ENCODE measurements at regions not wholly inside any gene's neighbourhood (a gene's known extent, or its start where the extent isn't known, plus 50 kb on each side); places are given as distances from the start of the nearest gene placed in this dataset.
"Not testable (repeated sequence)": the region's sequence is repeated elsewhere in the genome, so short reads cannot be mapped to it uniquely, and the experiment has no call there.

GRCh38 chr9:106060885-106061284 lies 366.5 kb downstream of the TMEM38B start:
- DNase-seq = no peak

GRCh38 chr9:106062250-106062649 lies 367.9 kb downstream of the TMEM38B start:
- no peak for DNase-seq

GRCh38 chr9:106065136-106065535 lies 370.8 kb downstream of the TMEM38B start:
- no peak for DNase-seq

GRCh38 chr9:106065579-106066214 lies 371.4 kb downstream of the TMEM38B start:
- no peak for DNase-seq

DNA sequence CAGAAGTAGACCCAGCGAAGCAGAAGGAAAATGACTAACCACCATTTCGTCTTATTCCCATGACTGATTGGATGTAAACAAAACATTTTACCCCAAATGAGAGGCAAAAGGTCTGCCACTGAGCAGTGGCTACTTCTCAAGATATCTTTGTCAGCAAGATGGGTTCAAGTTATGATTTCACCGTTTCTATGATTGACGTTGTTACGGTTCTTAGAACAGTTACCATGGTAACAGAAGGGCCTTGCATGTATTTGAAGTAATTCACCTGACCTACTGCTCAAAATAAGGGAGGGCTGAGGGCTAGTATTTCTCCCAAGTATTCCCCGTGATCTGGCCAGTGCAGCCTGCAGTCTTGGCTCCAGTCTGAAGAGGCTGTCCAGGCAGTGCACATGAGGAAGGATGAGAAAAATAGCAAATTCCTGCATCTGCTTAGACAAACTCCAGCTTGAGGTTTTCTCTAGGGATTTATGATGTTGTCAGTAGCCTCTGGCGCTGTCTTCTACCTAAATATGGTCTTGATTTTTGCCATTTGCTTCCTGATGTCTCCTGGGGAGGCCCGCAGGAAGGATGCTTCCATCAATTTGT lies 372.7 kb downstream of the TMEM38B start:
- DNase-seq = no peak

- no peak for DNase-seq
These were observed 374.9 kb downstream of the TMEM38B start for GRCh38 chr9:106069241-106069640.

GRCh38 chr9:106072421-106072820 lies 378.1 kb downstream of the TMEM38B start:
- no peak for DNase-seq

DNA sequence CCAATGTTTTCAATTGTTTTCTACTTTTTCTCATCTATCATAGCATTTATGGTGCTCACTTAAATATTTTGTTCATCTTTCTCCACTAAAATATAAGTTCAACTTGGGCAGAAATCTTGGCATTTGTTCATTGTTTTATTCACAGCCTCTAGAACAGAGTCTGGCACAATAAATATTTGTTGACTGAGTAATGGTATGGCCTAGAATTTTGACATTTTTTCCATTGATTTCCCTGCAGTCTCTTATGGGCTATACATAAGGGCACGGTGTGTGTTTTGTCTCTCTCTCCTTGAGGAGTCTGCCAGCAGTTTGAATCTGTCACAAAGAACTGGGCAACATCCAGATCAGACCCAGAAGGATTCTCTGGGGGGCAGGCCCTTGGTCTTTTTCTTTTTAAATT lies 379.7 kb downstream of the TMEM38B start:
- no peak for DNase-seq

GRCh38 chr9:106075236-106075959 lies 381.1 kb downstream of the TMEM38B start:
- DNase-seq = no peak

DNA sequence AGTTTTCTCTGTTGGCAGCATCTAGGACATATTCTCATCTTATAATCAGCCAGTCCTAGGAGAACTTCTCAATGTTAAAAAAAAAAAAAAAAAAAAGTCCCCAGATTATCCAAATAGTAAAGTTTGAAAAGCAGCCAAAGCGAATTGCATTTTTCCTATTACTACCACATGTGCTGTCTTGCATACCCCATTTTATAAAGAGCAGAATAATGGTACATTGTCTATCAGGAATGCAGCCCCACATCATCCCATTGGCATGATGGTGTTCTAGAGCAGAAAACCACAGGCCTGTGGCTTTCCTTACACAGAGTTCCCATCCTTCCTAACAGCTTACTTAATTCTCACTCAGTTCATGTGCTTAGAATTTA lies 381.6 kb downstream of the TMEM38B start:
- DNase-seq = no peak

DNA sequence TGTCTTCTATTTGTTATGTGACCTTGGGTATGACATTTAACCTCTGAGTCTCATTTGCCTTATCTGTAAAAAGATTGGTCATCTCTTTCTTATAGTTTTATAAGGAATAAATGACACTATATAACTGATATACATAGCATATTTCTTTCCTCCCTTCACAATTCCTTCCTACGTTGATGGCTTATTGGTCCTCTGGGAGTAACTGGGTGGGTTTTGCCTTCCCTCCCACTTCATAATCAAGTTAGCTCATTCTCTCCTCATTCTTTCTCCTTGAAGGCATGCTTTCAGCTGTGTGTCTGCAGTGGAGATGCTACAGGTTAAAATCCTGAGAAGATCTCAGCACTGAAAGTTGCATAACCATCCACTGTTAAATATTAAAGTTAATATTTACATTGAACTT lies 382.4 kb downstream of the TMEM38B start:
- no peak for DNase-seq

DNA sequence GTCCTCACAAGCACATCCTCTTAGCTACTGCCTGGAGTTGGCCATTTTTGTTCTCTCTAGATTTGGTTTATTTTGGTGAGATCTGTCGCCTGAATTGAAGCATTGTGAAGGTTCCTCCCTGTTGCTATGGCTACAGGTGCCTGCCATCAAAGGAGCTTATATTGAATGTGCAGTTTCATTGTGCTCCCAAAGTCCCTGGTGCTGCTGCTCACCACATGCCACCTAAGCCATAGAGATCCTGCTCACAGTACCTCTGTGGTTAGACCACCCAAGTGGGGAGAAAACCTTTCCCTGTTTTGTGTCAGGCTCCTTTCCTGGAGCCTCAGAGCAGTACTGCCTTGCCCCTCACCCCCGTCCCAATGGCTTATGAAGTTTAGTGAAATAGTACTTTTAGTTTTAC lies 383.4 kb downstream of the TMEM38B start:
- no peak for DNase-seq

GRCh38 chr9:106082621-106083020 lies 388.3 kb downstream of the TMEM38B start:
- DNase-seq = no peak

DNA sequence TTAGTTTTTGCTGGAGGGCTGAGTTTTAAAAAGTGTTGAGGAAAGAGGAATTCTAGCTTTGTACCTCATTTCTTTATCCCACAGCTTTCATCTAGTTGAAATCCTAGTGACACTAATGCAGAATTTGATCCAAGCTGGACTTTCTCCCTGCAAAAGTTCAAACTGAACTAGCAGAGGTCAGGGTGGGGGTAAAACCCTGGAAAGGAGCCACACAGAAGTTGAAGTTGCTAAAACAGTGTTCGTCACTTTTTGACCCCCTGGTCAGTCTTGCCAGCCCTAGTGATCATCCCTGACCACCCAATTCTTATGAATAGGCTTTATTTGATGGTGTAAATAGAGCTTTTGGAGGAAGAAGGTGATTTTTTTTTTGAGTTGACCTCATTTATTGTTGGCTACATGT lies 390.4 kb downstream of the TMEM38B start:
- DNase-seq = no peak

- DNase-seq = no peak
These were observed 391.1 kb downstream of the TMEM38B start for GRCh38 chr9:106085479-106085878.

GRCh38 chr9:106092083-106092482 lies 397.7 kb downstream of the TMEM38B start:
- no peak for DNase-seq

DNA sequence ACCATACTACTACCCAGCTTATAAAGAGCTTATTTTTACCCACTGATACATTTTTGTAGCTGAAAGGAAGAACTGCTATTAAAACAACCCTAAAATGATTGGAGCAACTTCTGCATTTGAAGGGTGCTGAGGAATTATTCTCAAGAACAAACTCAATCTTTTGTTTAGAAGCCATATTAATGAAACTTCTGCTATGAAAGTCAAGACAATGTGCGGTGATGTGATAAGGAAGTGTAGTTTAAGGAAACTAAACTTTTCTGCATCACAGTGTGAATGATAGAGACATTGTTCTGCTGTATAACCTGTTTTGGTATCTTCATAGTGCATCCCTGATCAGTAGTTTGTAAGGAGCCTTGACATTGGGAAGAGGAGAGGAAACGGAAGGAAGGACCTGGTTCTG lies 408.5 kb downstream of the TMEM38B start:
- no peak for DNase-seq

DNA sequence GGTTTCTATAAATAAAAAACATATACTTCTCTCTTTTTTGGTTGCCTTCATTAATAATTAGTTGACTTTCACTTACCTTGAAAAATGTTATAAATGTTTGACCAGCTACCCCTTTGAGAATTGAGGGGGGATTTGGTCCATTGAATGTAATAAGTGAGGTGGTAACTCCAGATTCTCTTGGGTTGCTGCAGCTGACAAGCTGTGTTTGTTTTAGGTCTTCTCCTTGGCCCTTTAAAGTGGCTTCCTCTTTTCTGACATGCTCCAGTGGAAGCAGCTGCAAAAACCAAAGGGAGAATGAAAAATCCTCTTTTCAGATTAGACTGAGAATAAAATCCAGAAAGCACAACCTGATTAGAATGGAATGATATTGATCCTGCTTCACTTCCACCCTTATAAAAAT lies 410.5 kb downstream of the TMEM38B start:
- no peak for DNase-seq

DNA sequence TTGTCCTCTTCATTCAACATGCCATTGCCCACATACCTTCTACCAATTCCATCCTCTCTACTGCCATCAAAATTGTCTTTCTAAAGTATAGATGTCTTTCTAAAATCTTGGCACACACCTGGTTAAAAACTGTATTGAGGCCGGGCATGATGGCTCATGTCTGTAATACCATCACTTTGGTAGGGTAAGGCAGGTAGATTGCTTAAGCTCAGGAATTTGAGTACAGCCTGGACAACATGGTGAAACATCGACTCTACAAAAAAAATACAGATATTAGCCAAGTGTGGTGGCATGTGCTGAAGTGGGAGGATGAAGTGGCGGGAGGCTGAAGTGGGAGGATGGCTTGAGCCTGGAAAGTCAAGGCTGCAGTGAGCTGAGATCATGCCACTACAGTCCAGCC lies 412.1 kb downstream of the TMEM38B start:
- no peak for DNase-seq

DNA sequence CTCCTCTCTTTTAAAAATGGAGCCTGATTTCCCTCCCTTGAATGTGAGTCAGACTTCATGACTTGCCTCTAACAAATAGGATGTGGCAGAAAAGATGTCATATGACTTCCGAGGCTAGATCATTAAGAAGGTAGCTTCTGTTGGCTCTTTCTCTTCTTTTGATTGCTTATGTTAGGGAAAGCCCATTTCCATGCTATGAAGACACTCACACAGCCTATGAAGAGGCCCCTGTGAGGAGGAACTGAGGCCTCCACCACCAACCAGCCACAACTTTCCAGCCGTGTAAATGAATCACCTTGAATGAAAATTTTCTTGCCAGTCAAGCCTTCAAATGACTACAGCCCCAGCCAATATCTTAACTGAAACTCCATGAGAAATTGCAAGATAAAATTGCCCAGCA lies 413.4 kb downstream of the TMEM38B start:
- no peak for DNase-seq

- not testable (repeated sequence) for DNase-seq
These were observed 415.4 kb downstream of the TMEM38B start for GRCh38 chr9:106109706-106110105.

DNA sequence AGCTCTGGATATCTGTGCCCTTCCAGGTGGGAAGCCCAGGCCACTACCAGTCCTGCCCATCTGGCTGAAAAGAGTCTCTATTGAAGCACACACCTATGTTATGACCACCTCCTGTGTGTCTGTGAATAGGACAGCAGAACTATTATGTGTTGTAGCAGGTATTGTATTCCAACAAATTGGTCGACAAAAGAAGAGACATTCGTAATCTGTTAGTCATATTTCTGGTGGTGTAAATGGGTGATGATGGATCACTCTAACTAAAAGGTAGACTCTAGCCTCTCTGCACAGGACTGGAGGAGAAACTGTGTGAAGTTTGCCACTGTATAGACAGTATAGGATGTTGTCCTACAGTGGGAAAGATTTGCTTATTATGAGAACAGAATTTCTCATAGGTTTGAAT lies 416.1 kb downstream of the TMEM38B start:
- no peak for DNase-seq

GRCh38 chr9:106111039-106111730 lies 416.8 kb downstream of the TMEM38B start:
- DNase-seq = no peak

- no peak for DNase-seq
These were observed 418.6 kb downstream of the TMEM38B start for GRCh38 chr9:106112935-106113334.
